Fibroblast of villous mesenchyme (primary cell): ENCODE measurements at regions not wholly inside any gene's neighbourhood (a gene's known extent, or its start where the extent isn't known, plus 50 kb on each side); places are given as distances from the start of the nearest gene placed in this dataset.

Experiments used
- DNase-seq: peaks from one replicate; pipeline ENCODE4 v3.0.0-alpha.2; 2010; ENCODE audit warnings: low read depth
- H3K4me3 ChIP-seq: 2 replicates; pipeline ENCODE4 v1.5.1; 2011; ENCODE audit warnings: low read depth, mild to moderate bottlenecking, low read length
- TF ChIP-seq, protein P1 (sequence below): IDR thresholded peaks from 2 replicates; pipeline ENCODE4 v1.5.1; 2012; ENCODE audit warnings: low read depth, mild to moderate bottlenecking, low read length; ENCODE audit not compliant: insufficient read depth

DNA sequence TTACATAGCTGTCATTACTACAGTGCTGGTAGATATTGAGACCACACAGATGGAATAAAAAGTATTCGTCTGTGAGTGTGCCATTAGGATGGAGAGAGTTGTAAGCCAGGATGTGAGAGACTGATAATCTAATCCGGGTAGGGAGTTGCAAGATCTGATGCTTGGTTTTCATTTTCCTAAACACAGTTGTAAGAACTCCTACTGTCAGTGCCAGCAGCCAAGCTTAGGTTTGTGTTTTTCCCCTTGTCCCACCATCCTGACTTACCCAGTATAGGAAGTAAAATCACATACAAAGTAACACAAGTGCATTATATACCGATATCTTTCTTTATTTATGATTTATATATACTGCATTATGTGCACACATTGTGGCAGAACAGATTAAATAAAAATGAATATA is 726.4 kb upstream of the PCDH20 start:
- TF ChIP-seq, protein P1, sequence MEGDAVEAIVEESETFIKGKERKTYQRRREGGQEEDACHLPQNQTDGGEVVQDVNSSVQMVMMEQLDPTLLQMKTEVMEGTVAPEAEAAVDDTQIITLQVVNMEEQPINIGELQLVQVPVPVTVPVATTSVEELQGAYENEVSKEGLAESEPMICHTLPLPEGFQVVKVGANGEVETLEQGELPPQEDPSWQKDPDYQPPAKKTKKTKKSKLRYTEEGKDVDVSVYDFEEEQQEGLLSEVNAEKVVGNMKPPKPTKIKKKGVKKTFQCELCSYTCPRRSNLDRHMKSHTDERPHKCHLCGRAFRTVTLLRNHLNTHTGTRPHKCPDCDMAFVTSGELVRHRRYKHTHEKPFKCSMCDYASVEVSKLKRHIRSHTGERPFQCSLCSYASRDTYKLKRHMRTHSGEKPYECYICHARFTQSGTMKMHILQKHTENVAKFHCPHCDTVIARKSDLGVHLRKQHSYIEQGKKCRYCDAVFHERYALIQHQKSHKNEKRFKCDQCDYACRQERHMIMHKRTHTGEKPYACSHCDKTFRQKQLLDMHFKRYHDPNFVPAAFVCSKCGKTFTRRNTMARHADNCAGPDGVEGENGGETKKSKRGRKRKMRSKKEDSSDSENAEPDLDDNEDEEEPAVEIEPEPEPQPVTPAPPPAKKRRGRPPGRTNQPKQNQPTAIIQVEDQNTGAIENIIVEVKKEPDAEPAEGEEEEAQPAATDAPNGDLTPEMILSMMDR = no peak
- no peak overlapping the region for H3K4me3 ChIP-seq
- no peak for DNase-seq

DNA sequence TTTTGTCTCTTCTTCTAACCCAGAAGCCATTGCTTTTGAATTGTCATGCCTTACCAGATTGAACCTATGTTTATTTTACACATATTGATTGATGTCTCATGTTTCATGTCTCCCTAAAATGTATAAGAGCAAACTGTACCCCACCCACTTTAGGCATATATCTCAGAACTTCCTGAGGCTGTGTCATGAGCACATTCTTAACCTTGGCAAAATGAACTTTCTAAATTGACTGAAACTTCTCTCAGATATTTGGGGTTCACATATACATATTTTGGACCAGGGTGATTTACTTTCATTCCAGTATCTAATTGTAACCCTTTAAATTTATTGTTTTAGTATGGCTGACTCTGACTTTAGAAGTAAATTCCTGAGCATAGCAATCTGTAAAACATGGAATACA is 723.9 kb upstream of the PCDH20 start:
- TF ChIP-seq, protein P1 = no peak
- no peak for DNase-seq
- H3K4me3 ChIP-seq = no peak overlapping the region

DNA sequence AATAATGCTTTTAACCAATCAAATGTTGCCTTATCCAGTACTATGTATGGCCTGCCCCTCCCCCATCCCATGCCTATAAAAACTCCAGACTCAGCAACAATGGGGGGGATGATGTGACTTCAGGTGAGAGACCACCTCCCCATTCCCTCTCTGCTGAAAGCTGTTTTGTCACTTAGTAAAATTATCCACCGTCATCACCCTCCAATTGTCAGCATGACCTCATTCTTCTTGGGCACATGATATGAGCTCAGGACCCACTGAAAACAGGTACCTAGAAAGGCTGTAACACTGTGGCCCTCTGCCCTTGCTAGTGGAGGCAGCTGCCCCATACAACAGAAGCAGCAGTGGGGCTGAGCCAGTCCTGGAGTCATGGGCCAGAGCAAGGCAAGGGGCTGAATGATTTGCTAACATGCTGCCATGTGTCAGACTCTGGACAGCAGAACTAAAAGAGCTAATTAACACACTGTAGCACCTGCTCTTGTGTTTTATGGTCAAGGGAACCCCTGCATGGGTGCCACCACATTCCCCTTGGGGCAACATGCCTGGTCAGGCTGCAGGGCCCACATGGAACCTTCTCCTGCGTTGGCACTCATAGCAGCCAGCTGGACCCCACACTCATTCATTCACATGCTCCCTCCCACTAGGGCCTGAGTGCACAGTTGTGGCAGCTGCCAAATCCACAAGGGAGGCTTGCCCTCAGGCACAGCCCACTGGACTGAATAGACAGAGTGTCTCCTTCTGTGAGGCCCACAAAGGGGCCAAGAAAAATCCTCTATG is 722.2 kb upstream of the PCDH20 start:
- no peak for DNase-seq
- H3K4me3 ChIP-seq = no peak overlapping the region
- TF ChIP-seq, protein P1 = no peak

DNA sequence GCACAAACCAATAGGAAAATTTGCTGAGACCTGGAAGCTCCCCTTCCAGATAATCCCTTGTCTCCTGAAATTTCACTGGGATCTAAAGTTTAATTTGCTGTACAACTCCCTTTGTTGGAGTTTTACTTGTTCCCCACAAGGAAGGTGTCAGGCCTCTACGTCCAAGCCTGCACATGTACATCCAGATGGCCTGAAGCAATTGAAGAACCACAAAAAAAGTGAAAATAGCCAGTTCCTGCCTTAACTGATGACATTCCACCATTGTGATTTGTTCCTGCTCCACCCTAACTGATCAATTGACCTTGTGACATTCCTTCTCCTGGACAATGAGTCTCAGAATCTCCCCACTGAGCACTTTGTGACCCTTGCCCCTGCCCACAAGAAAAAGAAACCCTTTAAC is 716.0 kb upstream of the PCDH20 start:
- H3K4me3 ChIP-seq = no peak overlapping the region
- TF ChIP-seq, protein P1 = no peak
- DNase-seq = no peak

DNA sequence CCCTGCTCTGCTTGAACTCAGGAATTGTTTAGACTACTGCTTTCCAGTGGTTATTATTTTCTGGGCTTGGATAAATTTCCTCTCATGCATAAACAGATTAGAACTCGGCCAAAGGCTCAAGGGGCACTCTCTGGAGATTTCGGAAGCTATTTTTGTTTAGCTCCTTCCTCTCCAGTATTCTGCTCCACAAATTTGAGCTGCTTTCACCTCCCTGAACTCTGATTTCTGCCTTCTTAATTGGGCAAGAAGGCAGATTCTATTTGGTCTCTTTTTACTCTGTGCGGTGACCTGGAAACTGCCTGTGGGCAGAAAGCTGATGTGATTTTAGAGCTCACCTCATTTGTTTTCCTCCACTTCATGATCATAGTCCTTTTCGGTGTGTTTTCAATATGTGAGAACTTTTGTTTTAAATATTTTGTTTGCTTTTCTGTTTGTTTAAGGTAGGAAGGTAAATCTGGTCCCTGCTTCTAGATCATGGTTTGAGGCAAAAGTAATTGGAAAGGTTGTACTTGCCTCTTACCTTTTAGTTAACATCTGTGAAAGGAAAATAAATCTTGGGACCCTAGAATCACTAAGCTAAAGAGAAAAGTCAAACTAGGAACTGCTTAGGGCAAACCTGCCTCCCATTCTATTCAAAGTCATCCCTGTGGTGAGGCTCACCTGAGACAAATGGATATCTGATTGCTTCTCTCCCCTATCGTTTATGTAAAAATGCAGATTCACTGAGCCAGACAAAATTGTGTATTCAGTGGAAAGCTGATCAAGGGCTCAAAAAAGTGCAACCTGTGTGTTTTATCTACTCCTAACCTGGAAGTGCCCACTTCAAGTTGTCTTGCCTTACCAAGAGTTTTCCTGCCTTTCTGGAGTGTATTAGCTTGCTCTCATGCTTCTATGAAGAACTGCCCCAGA is 714.7 kb upstream of the PCDH20 start:
- no peak overlapping the region for H3K4me3 ChIP-seq
- TF ChIP-seq, protein P1 = no peak
- DNase-seq = no peak

DNA sequence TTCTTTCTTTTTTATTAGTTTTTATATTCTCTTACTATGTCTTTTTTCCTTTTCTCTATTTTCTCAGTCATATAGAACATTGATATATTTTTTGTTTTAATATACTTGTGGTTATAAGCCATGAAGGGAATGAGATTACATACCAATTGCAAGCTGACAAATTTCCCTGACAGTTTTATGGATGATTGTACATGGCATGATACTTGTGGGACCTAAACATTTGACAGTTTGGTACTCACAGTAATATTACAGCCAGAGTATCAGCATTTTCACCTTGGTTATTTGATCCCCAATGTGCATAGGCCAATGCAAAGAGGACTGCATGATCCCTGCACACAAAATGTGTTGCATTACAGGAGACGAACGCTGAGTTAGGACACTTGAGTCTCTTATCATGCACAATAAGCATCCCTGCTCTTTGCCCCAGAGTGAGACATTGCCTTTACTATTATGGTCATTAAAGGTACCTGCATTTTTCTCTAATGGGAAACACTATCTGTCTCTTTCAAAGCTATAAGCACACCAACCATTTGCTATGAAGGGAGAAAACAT is 713.4 kb upstream of the PCDH20 start:
- DNase-seq = no peak
- TF ChIP-seq, protein P1 = no peak
- H3K4me3 ChIP-seq = no peak overlapping the region
